ENCODE measurements at regions not wholly inside any gene's neighbourhood (a gene's known extent, or its start where the extent isn't known, plus 50 kb on each side); places are given as distances from the start of the nearest gene placed in this dataset.

DNA sequence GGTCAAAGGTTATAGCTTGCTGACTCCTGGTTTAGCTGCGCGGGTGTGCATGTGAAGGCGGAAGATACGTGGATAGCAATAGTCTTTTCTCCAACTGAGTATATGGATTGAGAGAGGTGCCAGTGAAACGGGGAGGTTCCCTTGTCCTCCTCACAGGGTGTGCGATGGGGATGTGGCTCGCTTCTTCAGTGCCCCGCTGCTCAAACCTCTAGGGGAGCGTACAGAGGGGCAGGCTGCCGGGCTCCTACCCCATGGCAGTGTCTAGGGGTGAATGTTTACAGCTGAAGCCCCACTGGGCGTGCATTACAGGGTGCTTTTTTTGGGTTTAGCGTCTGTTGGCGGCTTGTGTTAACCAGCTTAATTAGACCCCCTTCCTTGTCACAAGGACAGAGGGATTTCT lies 438.5 kb downstream of the CCSER2 start:
- intact Hi-C loops (cut with micrococcal nuclease) = no loop called here
- no peak overlapping the region for H4K91ac ChIP-seq (ENCODE audit: insufficient read depth, low read depth, low read length)
- no peak overlapping the region for H2AK5ac ChIP-seq (ENCODE audit: low read depth, low read length)
- dilution Hi-C loops (cut with HindIII; ENCODE audit: low sequenced_read_pairs, unreplicated experiment) = no loop called here
- H4K5ac ChIP-seq (ENCODE audit: low read depth, low read length) = no peak overlapping the region
- H2AFZ ChIP-seq (replicated peaks; ENCODE audit: low read length, poor library complexity) = no peak overlapping the region
- no peak overlapping the region for H2BK20ac ChIP-seq (ENCODE audit: low read depth, low read length)
- no peak overlapping the region for H2AK9ac ChIP-seq (replicated peaks; ENCODE audit: low read depth, low read length, poor library complexity)
- H2BK120ac ChIP-seq (ENCODE audit: low read depth, low read length) = no peak overlapping the region
- BruUV-seq (replicated peaks) = no TSS peak
- CTCF ChIA-PET = interaction anchor here (0.6 kb wide), 1 partner anchor 1371 kb away, joined by 3 read pairs; no protein-coding TSS in a partner anchor
- no peak overlapping the region for H2BK5ac ChIP-seq (ENCODE audit: low read depth, low read length, poor library complexity, severe bottlenecking)
- no peak overlapping the region for H3K4me3 ChIP-seq (ENCODE audit: insufficient read depth, low read depth, low read length)
- in situ Hi-C loops (cut with MboI; ENCODE audit: low sequenced_read_pairs) = no loop called here
- H3K9me3 ChIP-seq (ENCODE audit: control insufficient read depth, insufficient read depth, low read length) = peaks cover 20% of the 10 kb centered on the region; the same call in 1 of the 2 replicates
- no peaks in the 10 kb centered on the region for H4K20me1 ChIP-seq (ENCODE audit: insufficient read depth, low read length)
- H3K14ac ChIP-seq (replicated peaks; ENCODE audit: low read depth, low read length) = no peak overlapping the region
- POLR2A ChIA-PET (ENCODE audit: unreplicated experiment) = no interaction called here
- no peak for ATAC-seq (ENCODE audit: low read depth)
- no peaks in the 10 kb centered on the region for H3K27me3 ChIP-seq (ENCODE audit: control insufficient read depth, insufficient read depth, low read length)
- TF ChIP-seq NFE2L2 (IDR thresholded peaks at IDR 0.05; ENCODE audit: low read depth, low read length) (no peak), RFX5 (IDR thresholded peaks at IDR 0.05; ENCODE audit: low read depth, low read length) (no peak), SMC3 (IDR thresholded peaks at IDR 0.05; ENCODE audit: low read depth, low read length) (no peak), BHLHE40 (IDR thresholded peaks at IDR 0.05; ENCODE audit: low read depth, low read length) (no peak), POLR2A (IDR thresholded peaks at IDR 0.05; ENCODE audit: low read depth, low read length) (no peak), CEBPB (IDR thresholded peaks at IDR 0.05; ENCODE audit: low read depth, low read length) (no peak), FOS (IDR thresholded peaks at IDR 0.05; ENCODE audit: low read depth, low read length) (no peak), RCOR1 (IDR thresholded peaks at IDR 0.05; ENCODE audit: insufficient replicate concordance, low read length) (no peak), MXI1 (IDR thresholded peaks at IDR 0.05; ENCODE audit: borderline replicate concordance, low read depth, low read length) (no peak), RAD21 (IDR thresholded peaks at IDR 0.05; ENCODE audit: low read length) (no peak), CHD1 (IDR thresholded peaks at IDR 0.05; ENCODE audit: low read depth, low read length) (no peak), MAFK (IDR thresholded peaks at IDR 0.05; ENCODE audit: low read depth, low read length) (no peak), MAZ (IDR thresholded peaks at IDR 0.05; ENCODE audit: borderline replicate concordance, low read depth, low read length) (no peak)
- TF ChIP-seq, protein P1, sequence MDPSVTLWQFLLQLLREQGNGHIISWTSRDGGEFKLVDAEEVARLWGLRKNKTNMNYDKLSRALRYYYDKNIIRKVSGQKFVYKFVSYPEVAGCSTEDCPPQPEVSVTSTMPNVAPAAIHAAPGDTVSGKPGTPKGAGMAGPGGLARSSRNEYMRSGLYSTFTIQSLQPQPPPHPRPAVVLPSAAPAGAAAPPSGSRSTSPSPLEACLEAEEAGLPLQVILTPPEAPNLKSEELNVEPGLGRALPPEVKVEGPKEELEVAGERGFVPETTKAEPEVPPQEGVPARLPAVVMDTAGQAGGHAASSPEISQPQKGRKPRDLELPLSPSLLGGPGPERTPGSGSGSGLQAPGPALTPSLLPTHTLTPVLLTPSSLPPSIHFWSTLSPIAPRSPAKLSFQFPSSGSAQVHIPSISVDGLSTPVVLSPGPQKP (IDR thresholded peaks at IDR 0.05; ENCODE audit: borderline replicate concordance, low read depth, low read length) = no peak
- TF ChIP-seq, protein P2, sequence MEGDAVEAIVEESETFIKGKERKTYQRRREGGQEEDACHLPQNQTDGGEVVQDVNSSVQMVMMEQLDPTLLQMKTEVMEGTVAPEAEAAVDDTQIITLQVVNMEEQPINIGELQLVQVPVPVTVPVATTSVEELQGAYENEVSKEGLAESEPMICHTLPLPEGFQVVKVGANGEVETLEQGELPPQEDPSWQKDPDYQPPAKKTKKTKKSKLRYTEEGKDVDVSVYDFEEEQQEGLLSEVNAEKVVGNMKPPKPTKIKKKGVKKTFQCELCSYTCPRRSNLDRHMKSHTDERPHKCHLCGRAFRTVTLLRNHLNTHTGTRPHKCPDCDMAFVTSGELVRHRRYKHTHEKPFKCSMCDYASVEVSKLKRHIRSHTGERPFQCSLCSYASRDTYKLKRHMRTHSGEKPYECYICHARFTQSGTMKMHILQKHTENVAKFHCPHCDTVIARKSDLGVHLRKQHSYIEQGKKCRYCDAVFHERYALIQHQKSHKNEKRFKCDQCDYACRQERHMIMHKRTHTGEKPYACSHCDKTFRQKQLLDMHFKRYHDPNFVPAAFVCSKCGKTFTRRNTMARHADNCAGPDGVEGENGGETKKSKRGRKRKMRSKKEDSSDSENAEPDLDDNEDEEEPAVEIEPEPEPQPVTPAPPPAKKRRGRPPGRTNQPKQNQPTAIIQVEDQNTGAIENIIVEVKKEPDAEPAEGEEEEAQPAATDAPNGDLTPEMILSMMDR (conservative IDR thresholded peaks at IDR 0.05; ENCODE audit: low read depth, low read length) = no peak
- TF ChIP-seq, protein P3, sequence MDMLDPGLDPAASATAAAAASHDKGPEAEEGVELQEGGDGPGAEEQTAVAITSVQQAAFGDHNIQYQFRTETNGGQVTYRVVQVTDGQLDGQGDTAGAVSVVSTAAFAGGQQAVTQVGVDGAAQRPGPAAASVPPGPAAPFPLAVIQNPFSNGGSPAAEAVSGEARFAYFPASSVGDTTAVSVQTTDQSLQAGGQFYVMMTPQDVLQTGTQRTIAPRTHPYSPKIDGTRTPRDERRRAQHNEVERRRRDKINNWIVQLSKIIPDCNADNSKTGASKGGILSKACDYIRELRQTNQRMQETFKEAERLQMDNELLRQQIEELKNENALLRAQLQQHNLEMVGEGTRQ (IDR thresholded peaks at IDR 0.05; ENCODE audit: low read depth, low read length) = no peak
- no peak overlapping the region for H2BK15ac ChIP-seq (ENCODE audit: low read depth, low read length)
- no peak overlapping the region for H3K23ac ChIP-seq (ENCODE audit: low read depth, low read length)
- H3K4me2 ChIP-seq (ENCODE audit: low read depth, low read length) = no peak overlapping the region
- H3K9me1 ChIP-seq (ENCODE audit: insufficient read depth, low read length) = no peaks in the 10 kb centered on the region
- no peak overlapping the region for H3K18ac ChIP-seq (ENCODE audit: low read depth, low read length)
- H3K56ac ChIP-seq (ENCODE audit: extremely low read depth, insufficient read depth, low read length) = no peak overlapping the region
- no peaks in the 10 kb centered on the region for H3K36me3 ChIP-seq (ENCODE audit: control insufficient read depth, insufficient read depth, low read length)
- no peak overlapping the region for H4K8ac ChIP-seq (ENCODE audit: low read depth in 2 of 2, low read length in 2 of 2)
- H3K4me1 ChIP-seq (ENCODE audit: control insufficient read depth, insufficient read depth, low read length) = no peaks in the 10 kb centered on the region
- DNase-seq = no peak
- H3K9ac ChIP-seq (ENCODE audit: low read depth, low read length) = no peak overlapping the region
- H3K79me1 ChIP-seq (ENCODE audit: low read depth in 1 of 2, low read length in 2 of 2) = no peaks in the 10 kb centered on the region
- WGBS, 2 experiments (ENCODE audit: extremely low coverage in 2 of 2, insufficient read length in 1 of 2) = no CpG with 5 or more reads among the region's 13 CpGs
- no peak overlapping the region for H3K27ac ChIP-seq (ENCODE audit: insufficient read depth, low read length)
- H3K4ac ChIP-seq (ENCODE audit: low read depth, low read length) = no peak overlapping the region
